GM06990 (cell line): ENCODE measurements at regions not wholly inside any gene's neighbourhood (a gene's known extent, or its start where the extent isn't known, plus 50 kb on each side); places are given as distances from the start of the nearest gene placed in this dataset.

Experiments
- DNase-seq: peaks from one replicate; pipeline ENCODE4 v3.0.0-alpha.2; 2011; ENCODE audit not compliant: insufficient read length; ENCODE audit errors: extremely low read depth
- H3K27me3 ChIP-seq: replicated peaks from 2 replicates; pipeline ENCODE4 v1.6.0; 2011; ENCODE audit warnings: low read length; ENCODE audit not compliant: control insufficient read depth, insufficient read depth
- H3K36me3 ChIP-seq: 2 replicates; pipeline ENCODE4 v1.5.1; 2011; ENCODE audit warnings: low read length; ENCODE audit not compliant: control insufficient read depth, insufficient read depth
- H3K4me3 ChIP-seq: replicated peaks from 2 replicates; pipeline ENCODE4 v1.5.1; 2011; ENCODE audit warnings: low read depth, mild to moderate bottlenecking, control low read depth, low read length
- CTCF ChIP-seq: IDR thresholded peaks from 2 replicates; pipeline ENCODE4 v1.5.1; 2011; ENCODE audit warnings: low read length, control low read depth, mild to moderate bottlenecking, inconsistent platforms; ENCODE audit not compliant: insufficient read depth, poor library complexity, severe bottlenecking

- H3K4me3 ChIP-seq = no peak overlapping the region
- TF ChIP-seq CTCF = no peak
- H3K36me3 ChIP-seq = no peaks in the 10 kb centered on the region
- no peaks in the 10 kb centered on the region; the same call in 1 of the 2 replicates for H3K27me3 ChIP-seq
- DNase-seq = no peak
Measured at GRCh38 chr9:119963798-119964372, 594.6 kb upstream of the BRINP1 start.

- Histone ChIP-seq H3K36me3 (no peaks in the 10 kb centered on the region), H3K4me3 (no peak overlapping the region), H3K27me3 (no peaks in the 10 kb centered on the region; the same call in 1 of the 2 replicates)
- no peak for DNase-seq
- no peak for TF ChIP-seq CTCF
Measured at GRCh38 chr9:119963258-119963797, 594.1 kb upstream of the BRINP1 start.

GRCh38 chr9:119961774-119962424 is 592.7 kb upstream of the BRINP1 start:
- peak; percentile 20 for DNase-seq
- no peaks in the 10 kb centered on the region for H3K36me3 ChIP-seq
- TF ChIP-seq CTCF = peak; percentile 60
- H3K4me3 ChIP-seq = no peak overlapping the region
- no peaks in the 10 kb centered on the region; the same call in 1 of the 2 replicates for H3K27me3 ChIP-seq

DNA sequence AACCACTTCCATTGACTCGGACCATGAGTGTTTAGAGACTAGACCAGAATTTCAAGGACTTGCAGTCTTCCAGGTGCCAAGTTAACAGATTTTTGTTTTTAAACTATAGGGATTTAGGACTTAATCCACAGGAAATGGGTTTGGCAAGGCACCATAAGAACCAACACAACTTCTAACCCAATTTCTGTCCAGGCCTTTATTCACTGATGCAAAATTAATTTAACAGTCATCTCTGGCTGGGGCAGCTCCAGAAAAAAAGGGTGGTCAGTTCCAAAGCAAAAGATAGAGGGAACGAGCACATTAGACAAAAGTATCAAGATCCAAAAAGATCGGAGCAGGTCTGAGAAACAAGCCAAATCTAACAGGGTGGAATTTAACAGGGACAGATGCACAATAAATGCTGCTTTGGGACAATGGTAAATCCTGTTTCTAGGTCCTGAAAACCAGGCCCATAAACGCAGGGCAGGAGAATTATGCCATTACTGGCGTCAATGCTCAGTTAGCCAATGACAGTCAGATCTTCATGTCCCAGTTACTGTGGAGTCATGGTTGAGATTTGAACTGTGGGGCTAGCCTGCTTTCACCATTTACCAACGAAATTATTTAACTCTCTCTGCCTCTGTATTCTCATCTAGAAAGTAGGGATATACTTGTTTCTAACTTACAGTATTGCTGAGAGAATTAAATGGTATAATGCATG is 590.8 kb upstream of the BRINP1 start:
- H3K36me3 ChIP-seq = no peaks in the 10 kb centered on the region
- no peak overlapping the region for H3K4me3 ChIP-seq
- no peak for TF ChIP-seq CTCF
- no peaks in the 10 kb centered on the region for H3K27me3 ChIP-seq
- DNase-seq = no peak

DNA sequence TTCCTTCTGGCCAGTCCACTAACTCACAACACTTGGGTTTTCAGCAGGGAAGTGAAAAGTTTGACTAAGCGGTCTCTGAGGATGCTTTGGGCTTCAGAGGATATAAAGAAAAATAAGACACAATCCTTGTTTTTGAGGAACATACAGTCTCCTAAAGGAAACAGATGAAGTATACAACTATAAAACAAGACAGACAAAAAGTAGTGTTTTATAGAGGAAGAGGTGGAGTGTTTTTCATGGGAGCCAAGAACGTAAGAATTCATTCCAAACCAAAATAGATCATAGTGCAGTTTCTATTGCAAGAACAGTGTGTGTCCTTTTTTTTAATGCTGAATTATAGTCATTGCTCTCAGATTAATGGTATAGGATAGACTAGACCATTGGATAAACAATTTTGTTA is 586.9 kb upstream of the BRINP1 start:
- H3K36me3 ChIP-seq = no peaks in the 10 kb centered on the region
- no peaks in the 10 kb centered on the region for H3K27me3 ChIP-seq
- no peak for DNase-seq
- no peak for TF ChIP-seq CTCF
- H3K4me3 ChIP-seq = no peak overlapping the region
